Liver (tissue), 7 donors: ENCODE measurements at regions not wholly inside any gene's neighbourhood (a gene's known extent, or its start where the extent isn't known, plus 50 kb on each side); places are given as distances from the start of the nearest gene placed in this dataset.

Experiments
- DNase-seq: peaks from one replicate; pipeline ENCODE4 v3.0.0-alpha.2; 2017; ENCODE audit warnings: low spot score
- H3K27ac ChIP-seq, 2 donors: one replicate each; pipeline ENCODE4 v1.7.0; 2013; ENCODE audit warnings: inconsistent platforms in 2 of 2, low read length in 2 of 2, control low read depth in 1 of 2, low read depth in 1 of 2, mild to moderate bottlenecking in 1 of 2
- H3K27me3 ChIP-seq, 4 donors: one replicate each; pipeline versions ENCODE4 v1.6.1 to v1.7.0; 2013; ENCODE audit warnings: low read length in 3 of 4, inconsistent platforms in 1 of 4, mild to moderate bottlenecking in 1 of 4, moderate library complexity in 1 of 4; ENCODE audit not compliant: control insufficient read depth in 4 of 4, insufficient read depth in 4 of 4
- H3K36me3 ChIP-seq, 4 donors: one replicate each; pipeline versions ENCODE4 v1.6.1 to v1.7.0; 2013; ENCODE audit warnings: low read length in 3 of 4, mild to moderate bottlenecking in 3 of 4, low read depth in 1 of 4, moderate library complexity in 1 of 4; ENCODE audit not compliant: control insufficient read depth in 4 of 4, insufficient read depth in 3 of 4
- H3K4me1 ChIP-seq, 4 donors: one replicate each; pipeline versions ENCODE4 v1.6.1 to v1.7.0; 2013; ENCODE audit warnings: low read length in 3 of 4, mild to moderate bottlenecking in 3 of 4, moderate library complexity in 1 of 4; ENCODE audit not compliant: control insufficient read depth in 4 of 4, insufficient read depth in 4 of 4
- H3K4me3 ChIP-seq, 3 donors: one replicate each; pipeline versions ENCODE4 v1.6.1 to v1.7.0; 2013; ENCODE audit warnings: low read length in 3 of 3, control low read depth in 1 of 3, low read depth in 1 of 3, mild to moderate bottlenecking in 1 of 3
- H3K9ac ChIP-seq, 2 donors: one replicate each; pipeline ENCODE4 v1.7.0; 2013; ENCODE audit warnings: low read length in 2 of 2, mild to moderate bottlenecking in 2 of 2, moderate library complexity in 2 of 2, control low read depth in 1 of 2, low read depth in 1 of 2
- H3K9me3 ChIP-seq, 4 donors: one replicate each; pipeline versions ENCODE4 v1.6.1 to v1.7.0; 2013; ENCODE audit warnings: low read length in 3 of 4; ENCODE audit not compliant: control insufficient read depth in 4 of 4
- EGR1 ChIP-seq, 2 donors: IDR thresholded peaks; 2 replicates each; pipeline ENCODE4 v1.6.1; 2016 to 2018; ENCODE audit warnings: antibody characterized with exemption in 2 of 2, low read depth in 2 of 2
- FOXA2 ChIP-seq: IDR thresholded peaks from 2 replicates; pipeline ENCODE4 v1.6.1; 2016; ENCODE audit warnings: antibody characterized with exemption
- HNF4A ChIP-seq, 2 donors: conservative IDR thresholded peaks; 2 replicates each; pipeline ENCODE4 v1.6.1; 2016; ENCODE audit warnings: antibody characterized with exemption in 2 of 2, mild to moderate bottlenecking in 2 of 2
- HNF4G ChIP-seq: IDR thresholded peaks from 2 replicates; pipeline ENCODE4 v1.6.1; 2016; ENCODE audit warnings: antibody characterized with exemption
- JUND ChIP-seq, 2 donors: IDR thresholded peaks; 2 replicates each; pipeline ENCODE4 v1.6.1; 2016; ENCODE audit warnings: antibody characterized with exemption in 2 of 2
- NR2F2 ChIP-seq: IDR thresholded peaks from 2 replicates; pipeline ENCODE4 v1.6.1; 2016; ENCODE audit warnings: antibody characterized with exemption
- RAD21 ChIP-seq, 2 donors: IDR thresholded peaks; 2 replicates each; pipeline ENCODE4 v1.6.1; 2016; ENCODE audit warnings: antibody characterized with exemption in 2 of 2, mild to moderate bottlenecking in 2 of 2
- RXRA ChIP-seq, 2 donors: IDR thresholded peaks; 2 replicates each; pipeline ENCODE4 v1.6.1; 2017 to 2018; ENCODE audit warnings: antibody characterized with exemption in 2 of 2, mild to moderate bottlenecking in 1 of 2
- SP1 ChIP-seq: IDR thresholded peaks from 2 replicates; pipeline ENCODE4 v1.6.1; 2018; ENCODE audit warnings: antibody characterized with exemption, mild to moderate bottlenecking
- YY1 ChIP-seq: IDR thresholded peaks from 2 replicates; pipeline ENCODE4 v1.6.1; 2016; ENCODE audit warnings: antibody characterized with exemption, mild to moderate bottlenecking
- WGBS: extraction: QIAGEN DNeasy Blood & Tissue Kit; methylation state at CpG from one replicate; pipeline ENCODE4 v1.1.7; 2013; 5-methylcytosine and 5-hydroxymethylcytosine counted together
- TF ChIP-seq, protein P1 (sequence below): IDR thresholded peaks from 2 replicates; pipeline ENCODE4 v1.6.1; 2016; ENCODE audit warnings: antibody characterized with exemption
- TF ChIP-seq, protein P2 (sequence below): IDR thresholded peaks from 2 replicates; pipeline ENCODE4 v1.6.1; 2016; ENCODE audit warnings: antibody characterized with exemption
- TF ChIP-seq, protein P3 (sequence below): IDR thresholded peaks from 2 replicates; pipeline ENCODE4 v1.6.1; 2016; ENCODE audit warnings: antibody characterized with exemption, mild to moderate bottlenecking
- TF ChIP-seq, protein P4 (sequence below): IDR thresholded peaks from 2 replicates; pipeline ENCODE4 v1.6.1; 2016; ENCODE audit warnings: antibody characterized with exemption
- donor health status: healthy.
- donor health status: healthy.
- donor health status: healthy.
- donor health status: healthy.

DNA sequence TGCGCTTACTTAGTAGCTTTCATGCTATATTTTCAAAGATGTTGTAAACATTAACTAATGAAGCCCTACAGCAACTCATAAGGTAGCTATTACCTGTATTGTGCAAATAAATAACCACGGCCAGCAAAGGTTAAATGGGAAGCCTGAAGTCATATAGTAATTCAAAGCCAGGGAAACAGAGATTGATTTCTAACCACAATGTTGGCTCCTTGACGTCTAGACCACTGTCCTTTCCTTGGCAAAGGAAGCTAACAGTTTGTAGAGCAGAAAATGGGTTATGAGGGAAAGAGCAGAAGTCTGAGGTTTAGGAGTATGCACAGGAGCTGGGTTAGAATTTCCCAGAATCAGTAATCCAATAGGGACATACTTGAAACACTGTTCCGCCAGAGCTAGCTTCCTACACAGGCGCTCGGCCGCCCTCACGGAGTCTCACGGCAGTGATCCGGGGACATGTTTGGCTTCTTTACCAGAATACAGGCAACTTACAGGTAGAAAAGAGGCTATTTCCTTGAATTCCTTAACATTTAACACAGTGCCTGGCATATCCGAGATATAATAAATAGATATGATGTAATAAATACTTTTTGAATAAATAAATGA lies 298.8 kb upstream of the LYPLAL1 start (continued):
- TF ChIP-seq, protein P1, sequence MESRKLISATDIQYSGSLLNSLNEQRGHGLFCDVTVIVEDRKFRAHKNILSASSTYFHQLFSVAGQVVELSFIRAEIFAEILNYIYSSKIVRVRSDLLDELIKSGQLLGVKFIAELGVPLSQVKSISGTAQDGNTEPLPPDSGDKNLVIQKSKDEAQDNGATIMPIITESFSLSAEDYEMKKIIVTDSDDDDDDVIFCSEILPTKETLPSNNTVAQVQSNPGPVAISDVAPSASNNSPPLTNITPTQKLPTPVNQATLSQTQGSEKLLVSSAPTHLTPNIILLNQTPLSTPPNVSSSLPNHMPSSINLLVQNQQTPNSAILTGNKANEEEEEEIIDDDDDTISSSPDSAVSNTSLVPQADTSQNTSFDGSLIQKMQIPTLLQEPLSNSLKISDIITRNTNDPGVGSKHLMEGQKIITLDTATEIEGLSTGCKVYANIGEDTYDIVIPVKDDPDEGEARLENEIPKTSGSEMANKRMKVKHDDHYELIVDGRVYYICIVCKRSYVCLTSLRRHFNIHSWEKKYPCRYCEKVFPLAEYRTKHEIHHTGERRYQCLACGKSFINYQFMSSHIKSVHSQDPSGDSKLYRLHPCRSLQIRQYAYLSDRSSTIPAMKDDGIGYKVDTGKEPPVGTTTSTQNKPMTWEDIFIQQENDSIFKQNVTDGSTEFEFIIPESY, result no peak
- TF ChIP-seq NR2F2, result no peak

DNA sequence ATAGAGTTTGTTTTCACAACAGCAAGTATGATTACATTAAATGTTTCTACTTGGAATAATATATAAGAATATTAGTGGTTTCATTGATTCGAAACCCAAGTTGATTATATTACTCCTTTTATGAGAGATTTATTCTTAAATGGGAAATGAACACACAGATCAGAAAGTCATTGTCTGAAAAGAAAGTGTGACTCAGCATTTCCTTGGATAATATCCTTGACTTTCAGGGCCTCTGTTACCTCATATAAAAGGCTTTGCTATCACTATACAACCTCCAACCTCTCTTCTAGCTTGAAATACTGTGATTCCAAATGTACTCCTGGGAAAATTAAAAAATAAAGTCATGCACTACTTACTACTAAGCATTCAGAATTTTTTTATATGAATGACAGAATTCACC lies 295.3 kb upstream of the LYPLAL1 start:
- no peak overlapping the region for H3K9ac ChIP-seq
- 87% methylated on average over 1 of the region's 1 CpG for WGBS
- H3K4me3 ChIP-seq, result no peak overlapping the region
- TF ChIP-seq SP1 (no peak), HNF4A (conservative IDR thresholded peaks at IDR 0.05) (no peak), FOXA2 (no peak), YY1 (no peak), HNF4G (no peak)
- TF ChIP-seq, protein P2, sequence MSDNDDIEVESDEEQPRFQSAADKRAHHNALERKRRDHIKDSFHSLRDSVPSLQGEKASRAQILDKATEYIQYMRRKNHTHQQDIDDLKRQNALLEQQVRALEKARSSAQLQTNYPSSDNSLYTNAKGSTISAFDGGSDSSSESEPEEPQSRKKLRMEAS, result no peak
- TF ChIP-seq, protein P3, sequence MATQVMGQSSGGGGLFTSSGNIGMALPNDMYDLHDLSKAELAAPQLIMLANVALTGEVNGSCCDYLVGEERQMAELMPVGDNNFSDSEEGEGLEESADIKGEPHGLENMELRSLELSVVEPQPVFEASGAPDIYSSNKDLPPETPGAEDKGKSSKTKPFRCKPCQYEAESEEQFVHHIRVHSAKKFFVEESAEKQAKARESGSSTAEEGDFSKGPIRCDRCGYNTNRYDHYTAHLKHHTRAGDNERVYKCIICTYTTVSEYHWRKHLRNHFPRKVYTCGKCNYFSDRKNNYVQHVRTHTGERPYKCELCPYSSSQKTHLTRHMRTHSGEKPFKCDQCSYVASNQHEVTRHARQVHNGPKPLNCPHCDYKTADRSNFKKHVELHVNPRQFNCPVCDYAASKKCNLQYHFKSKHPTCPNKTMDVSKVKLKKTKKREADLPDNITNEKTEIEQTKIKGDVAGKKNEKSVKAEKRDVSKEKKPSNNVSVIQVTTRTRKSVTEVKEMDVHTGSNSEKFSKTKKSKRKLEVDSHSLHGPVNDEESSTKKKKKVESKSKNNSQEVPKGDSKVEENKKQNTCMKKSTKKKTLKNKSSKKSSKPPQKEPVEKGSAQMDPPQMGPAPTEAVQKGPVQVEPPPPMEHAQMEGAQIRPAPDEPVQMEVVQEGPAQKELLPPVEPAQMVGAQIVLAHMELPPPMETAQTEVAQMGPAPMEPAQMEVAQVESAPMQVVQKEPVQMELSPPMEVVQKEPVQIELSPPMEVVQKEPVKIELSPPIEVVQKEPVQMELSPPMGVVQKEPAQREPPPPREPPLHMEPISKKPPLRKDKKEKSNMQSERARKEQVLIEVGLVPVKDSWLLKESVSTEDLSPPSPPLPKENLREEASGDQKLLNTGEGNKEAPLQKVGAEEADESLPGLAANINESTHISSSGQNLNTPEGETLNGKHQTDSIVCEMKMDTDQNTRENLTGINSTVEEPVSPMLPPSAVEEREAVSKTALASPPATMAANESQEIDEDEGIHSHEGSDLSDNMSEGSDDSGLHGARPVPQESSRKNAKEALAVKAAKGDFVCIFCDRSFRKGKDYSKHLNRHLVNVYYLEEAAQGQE, result no peak
- H3K9me3 ChIP-seq, result no peaks in the 10 kb centered on the region
- H3K27me3 ChIP-seq, result no peaks in the 10 kb centered on the region
- H3K4me1 ChIP-seq, result no peaks in the 10 kb centered on the region
- DNase-seq, result no peak
- H3K36me3 ChIP-seq, result no peaks in the 10 kb centered on the region
- H3K27ac ChIP-seq, result no peak overlapping the region

DNA sequence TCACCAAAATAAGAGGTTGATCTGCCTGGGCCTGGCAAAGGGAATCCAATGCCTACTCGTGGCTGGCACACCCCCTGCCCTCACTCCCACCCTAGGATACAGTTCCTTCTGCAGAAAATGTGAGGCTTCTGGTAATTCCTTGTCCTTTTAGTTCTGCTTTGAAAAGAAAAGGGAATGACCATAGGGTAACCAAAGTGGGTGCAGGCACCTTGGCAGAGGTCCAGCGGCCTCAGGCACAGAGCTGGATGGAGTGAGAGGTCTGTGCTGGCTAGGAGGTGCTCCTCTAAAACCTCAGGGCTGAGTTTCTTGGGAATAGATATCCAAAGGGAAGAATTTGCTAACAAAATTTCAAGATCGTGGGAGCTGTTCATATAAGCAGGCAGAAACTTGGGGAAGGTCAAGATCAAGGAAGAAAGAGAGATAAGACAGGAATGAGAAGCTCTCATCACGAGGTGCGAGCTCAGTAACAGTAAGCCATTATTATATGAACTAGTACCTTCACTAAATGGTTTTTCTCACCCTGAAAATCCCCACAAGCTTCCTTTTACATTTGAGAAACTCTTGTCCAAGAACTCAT lies 293.1 kb upstream of the LYPLAL1 start:
- no peak overlapping the region for H3K4me3 ChIP-seq
- no peaks in the 10 kb centered on the region for H3K4me1 ChIP-seq
- DNase-seq, result no peak
- no peaks in the 10 kb centered on the region for H3K27me3 ChIP-seq
- no peaks in the 10 kb centered on the region for H3K36me3 ChIP-seq
- no peaks in the 10 kb centered on the region for H3K9me3 ChIP-seq
- 66% methylated on average over 5 of the region's 5 CpGs for WGBS
- H3K27ac ChIP-seq, result no peak overlapping the region
- TF ChIP-seq JUND (IDR thresholded peaks at IDR 0.05), result no peak
- TF ChIP-seq RAD21 (IDR thresholded peaks at IDR 0.05), result no peak
- no peak for TF ChIP-seq FOXA2
- no peak for TF ChIP-seq EGR1 (IDR thresholded peaks at IDR 0.05; ENCODE audit: low read depth in 2 of 2)
- no peak for TF ChIP-seq NR2F2
- no peak for TF ChIP-seq RXRA (IDR thresholded peaks at IDR 0.05)
- TF ChIP-seq, protein P2, result no peak
- TF ChIP-seq, protein P4, sequence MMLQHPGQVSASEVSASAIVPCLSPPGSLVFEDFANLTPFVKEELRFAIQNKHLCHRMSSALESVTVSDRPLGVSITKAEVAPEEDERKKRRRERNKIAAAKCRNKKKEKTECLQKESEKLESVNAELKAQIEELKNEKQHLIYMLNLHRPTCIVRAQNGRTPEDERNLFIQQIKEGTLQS, result no peak
- H3K9ac ChIP-seq, result no peak overlapping the region
